Activated naive CD4-positive, alpha-beta T cell (primary cell): ENCODE measurements at regions not wholly inside any gene's neighbourhood (a gene's known extent, or its start where the extent isn't known, plus 50 kb on each side); places are given as distances from the start of the nearest gene placed in this dataset.
"Not testable (repeated sequence)": the region's sequence is repeated elsewhere in the genome, so short reads cannot be mapped to it uniquely, and the experiment has no call there.

Source experiments
- DNase-seq, 4 experiments: peaks; one replicate each; lab custom pipeline; 2025; lab: John Stamatoyannopoulos, UW

DNA sequence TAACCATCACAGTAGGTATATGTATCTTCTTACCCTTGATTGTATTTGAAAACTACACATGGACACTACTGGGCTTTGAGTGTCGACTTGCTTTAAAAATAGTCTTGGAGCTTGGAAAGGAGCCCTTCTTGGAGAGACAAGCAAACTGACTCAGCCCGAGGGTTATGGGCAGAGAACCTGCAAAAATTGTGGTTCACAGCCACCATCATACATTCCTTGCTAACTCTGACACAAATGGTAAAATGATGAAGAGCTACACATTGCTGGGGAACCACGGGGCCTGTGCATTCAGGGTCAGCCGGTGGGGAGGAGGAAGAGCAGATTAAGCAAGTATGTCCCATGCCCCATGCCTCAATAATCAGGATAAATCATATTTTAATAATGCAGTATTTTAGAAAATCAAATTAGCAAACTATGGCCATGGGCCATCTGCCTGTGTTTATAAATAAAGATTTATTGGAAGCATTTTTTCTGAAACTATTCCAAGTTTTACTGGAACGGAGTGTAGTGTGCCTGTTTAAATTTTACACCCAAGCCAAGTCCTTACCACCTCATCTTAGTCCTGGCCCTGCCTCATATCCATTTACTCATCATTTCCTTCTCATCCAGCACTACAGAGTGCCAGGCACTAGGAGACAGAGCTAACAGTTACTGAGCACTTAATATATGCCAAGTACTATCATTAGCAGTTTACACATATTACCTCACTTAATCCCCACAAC lies 195.7 kb downstream of the PALM2AKAP2 start:
- no peak for DNase-seq

GRCh38 chr9:109976303-109976702 lies 196.3 kb downstream of the PALM2AKAP2 start:
- DNase-seq = no peak

- DNase-seq = no peak
Observed at GRCh38 chr9:109977521-109977920, 197.5 kb downstream of the PALM2AKAP2 start.

DNA sequence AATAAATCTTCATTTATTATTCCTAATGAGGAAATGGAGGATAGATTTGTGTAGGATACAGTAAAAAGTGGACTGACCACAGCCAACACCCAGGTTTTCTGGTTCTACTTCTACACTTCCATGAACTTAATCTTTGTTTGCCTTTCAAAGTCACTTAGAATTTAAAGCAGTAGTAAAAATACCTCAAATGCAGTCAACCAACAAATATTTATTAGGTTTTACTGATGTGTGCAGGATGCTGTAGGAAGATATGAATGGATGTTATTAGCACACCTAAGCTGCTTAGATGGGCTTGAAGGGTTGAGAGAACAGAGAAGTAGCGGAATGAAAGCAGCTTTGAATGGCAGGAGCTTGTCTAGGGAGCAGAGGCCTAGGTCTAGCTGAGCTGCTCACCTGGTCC lies 201.1 kb downstream of the PALM2AKAP2 start:
- DNase-seq = no peak

DNA sequence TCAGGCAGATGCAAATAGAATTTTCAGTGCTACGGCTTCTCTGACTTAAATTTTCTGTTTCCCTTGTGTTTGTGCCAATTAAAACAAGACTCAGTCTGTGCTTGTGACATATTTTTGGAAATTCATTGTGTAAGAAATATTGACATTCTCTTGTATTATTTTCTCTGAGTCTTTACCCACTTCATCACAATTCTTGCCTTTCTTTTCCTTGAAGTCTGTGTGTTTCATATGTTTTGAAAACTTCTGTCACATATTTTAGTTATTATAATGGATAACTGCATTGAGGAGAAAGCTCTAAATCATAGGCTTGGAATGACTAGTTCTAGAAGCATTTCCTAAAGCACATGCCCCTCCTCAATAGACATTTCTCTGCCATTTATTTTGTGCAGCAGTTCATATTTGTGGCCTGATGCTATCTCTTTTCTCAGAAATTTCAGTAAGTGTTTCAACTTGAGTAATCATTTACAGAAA lies 206.6 kb downstream of the PALM2AKAP2 start:
- DNase-seq = no peak

DNA sequence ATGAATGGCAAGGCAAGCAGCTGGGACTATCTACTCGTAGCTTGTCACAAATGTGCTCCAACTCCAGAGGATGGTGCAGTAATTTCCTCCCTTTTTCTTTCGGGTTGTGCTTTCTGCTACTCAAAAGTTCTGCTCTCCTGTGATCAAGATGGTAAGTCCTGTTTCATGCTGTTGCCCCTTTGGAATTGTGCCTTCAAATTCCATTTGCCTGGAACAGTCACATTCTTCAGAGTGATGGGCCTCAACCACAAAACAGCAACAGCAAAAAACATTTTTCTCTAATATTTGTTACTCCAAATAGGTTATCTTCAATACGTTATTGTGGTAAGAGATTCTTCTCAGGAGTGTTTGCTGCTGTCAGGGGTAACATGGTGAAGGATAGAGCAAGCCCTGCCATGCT lies 209.3 kb downstream of the PALM2AKAP2 start:
- no peak for DNase-seq

GRCh38 chr9:109990541-109990940 lies 210.5 kb downstream of the PALM2AKAP2 start:
- no peak for DNase-seq

DNA sequence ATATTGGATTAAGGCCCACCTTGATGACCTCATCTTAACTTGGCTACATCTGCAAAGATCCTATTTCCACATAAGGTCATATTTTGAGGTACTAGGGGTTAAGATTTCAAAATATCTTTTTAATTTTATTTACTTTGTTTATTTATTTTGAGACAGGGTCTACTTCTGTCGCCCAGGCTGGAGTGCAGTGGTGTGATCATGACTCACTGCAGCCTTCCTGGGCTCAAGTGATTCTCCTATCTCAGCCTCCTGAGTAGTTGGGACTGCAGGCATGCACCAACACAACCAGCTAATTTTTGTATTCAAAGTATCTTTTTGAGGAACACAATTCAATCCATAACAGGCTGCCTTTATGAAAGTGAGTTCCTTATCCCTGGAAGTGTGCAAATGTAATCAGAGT lies 212.3 kb downstream of the PALM2AKAP2 start:
- DNase-seq = no peak

- no peak for DNase-seq
Observed at GRCh38 chr9:109993250-109993978, 213.4 kb downstream of the PALM2AKAP2 start.

- DNase-seq = no peak
Observed at GRCh38 chr9:109994141-109994540, 213.8 kb downstream of the C9orf152 start.

DNA sequence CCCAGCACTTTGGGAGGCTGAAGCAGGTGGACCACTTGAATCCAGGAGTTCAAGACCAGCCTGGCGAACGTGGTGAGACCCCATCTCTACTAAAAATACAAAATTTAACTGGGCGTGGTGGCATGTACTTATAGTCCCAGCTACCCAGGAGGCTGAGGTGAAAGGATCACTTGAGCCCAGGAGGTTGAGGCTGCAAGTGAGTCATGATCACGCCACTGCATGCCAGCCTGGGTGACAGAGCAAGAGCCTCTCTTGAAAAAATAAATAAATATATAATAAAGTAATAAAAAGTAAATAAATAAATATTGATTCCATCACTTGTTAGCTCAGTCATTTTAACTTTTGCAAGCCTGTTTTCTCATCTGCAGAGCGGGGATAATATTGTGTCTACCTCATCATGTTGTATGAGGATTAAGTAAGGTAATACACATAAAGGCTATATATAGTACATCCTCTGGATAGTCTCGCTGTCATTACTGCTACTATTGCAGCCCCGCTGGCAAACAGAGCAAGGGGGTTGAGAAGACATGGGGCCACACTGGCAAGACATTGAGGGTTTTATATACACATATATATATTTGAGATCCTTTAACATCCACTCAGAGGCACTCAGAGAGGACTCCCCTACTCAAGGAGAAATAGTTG lies 210.9 kb downstream of the C9orf152 start:
- no peak for DNase-seq

DNA sequence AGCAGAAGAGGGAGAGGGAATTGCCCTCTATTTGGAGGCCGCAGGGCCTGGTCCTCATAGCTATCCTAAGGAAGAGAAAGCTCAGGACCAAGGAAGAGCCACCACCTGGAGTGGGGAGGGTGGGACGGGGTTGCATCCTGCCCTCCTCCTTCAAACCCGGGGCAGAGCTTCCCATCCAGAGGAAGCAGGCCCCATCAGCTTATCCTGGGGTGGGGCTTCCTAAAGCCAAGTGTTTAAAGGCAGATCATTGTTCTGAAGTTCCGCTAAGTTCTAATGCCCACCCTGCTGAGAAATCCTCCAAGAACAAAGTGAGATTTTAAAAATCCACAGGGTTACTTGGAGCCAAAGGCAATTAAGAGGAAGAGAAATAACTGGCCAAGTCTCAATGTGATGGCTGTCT lies 210.3 kb downstream of the C9orf152 start:
- no peak for DNase-seq

- peak in 1 of 4 experiments; percentile 30 for DNase-seq
Observed at GRCh38 chr9:110005521-110005920, 202.4 kb downstream of the C9orf152 start.

DNA sequence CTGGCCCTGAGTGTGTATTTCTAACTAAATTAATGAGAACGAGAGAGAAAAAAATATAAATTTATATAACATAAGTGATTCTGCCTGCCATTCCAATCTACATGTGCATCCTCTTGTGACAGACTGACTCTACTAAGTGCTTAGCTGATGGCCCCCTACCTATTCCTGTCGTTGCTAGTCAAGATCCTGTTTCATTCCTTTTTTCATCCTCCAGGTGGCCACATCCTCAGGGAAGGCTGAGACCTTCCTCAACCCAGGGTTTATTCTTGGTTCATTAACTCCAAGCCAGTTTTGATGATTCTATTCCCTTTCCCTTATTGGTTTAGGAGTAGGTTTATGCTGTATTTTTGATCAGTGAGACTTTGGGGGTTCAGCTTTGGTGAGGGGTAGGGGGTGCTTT lies 201.3 kb downstream of the C9orf152 start:
- no peak for DNase-seq

DNA sequence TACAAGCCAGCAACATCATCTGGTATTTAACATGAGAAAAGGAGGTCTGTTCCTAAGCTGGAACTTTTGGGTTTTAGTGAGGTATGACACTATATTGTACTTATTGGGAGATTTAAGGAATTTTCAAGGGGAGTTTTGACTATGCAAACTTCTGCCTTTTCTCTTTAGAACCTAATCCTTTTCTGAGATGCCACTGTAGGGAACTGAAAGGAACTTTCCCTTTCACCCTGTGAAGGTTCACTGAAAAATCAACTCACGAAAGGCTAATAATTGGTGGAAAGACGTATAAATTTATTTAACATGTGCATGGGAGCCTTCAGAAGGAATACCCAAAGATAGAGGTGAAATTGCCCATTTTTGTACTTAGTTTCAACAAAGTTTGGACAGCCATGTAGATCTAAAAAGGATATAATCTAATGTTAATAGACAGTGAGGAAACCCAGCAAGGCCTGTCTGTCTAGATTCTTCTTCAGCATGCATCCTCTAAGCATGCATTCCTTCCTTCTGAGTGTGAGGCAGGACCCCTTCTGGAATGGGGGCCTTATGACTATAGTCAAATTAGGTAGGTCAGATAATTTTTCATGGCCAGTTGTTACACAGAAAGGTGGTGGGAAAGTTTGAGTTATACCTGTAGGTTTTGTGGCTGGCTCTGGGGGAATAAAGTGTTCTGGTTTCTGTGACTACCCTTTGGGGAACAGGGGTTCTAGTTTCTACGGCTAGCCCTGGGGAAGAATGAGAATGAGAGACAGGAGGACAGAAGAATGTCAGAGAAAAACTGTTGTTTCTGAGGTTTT lies 200.3 kb downstream of the C9orf152 start:
- DNase-seq = no peak

GRCh38 chr9:110008663-110009062 lies 199.3 kb downstream of the C9orf152 start:
- no peak for DNase-seq

DNA sequence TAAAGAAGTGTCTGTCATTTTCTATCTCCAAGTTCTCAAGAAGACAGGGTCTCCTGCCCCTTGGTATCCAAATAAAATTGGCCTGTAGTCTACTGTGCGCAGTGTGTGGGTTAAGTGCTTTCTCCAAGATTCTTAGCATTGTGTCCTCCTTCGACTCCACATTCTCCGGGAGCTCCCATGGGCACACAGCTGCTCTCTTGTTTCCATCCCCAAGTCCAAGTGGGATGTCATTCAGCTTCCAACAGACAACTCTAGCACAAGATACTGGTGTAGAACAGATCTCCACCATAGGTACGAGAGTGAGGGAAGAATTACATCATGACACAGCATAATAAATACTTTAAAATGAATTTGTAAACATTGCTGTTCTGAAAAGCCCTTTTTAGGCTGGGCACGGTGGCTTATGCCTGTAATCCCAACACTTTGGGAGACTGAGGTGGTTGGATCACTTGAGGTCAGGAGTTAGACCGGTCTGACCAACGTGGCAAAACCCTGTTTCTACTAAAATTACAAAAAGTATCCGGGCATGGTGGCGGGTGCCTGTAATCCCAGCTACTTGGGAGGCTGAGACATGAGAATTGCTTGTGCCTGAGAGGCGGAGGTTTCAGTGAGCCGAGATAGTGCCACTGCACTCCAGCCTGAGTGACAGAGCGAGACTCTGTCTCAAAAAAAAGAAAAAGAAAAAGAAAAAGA lies 196.2 kb downstream of the C9orf152 start:
- DNase-seq = no peak

DNA sequence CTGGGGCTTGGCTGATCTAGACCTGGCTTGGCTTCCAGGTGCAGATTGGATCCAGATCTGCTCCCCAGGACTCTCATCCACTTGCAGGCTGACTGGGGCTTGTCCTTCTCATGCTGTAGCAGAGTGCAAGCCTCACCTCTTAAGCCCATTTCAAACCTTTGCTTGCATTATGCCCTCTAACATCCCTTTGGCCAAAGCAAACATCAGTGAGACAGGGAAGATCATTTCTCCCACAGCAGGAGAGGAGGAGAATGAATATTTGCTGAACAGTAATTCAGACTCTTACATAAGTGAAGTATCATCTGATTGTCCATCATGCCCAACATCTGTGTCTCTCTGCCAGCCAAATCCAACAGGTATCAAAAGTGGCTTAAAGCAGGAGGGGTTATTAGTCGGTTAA lies 194.9 kb downstream of the C9orf152 start:
- no peak for DNase-seq

DNA sequence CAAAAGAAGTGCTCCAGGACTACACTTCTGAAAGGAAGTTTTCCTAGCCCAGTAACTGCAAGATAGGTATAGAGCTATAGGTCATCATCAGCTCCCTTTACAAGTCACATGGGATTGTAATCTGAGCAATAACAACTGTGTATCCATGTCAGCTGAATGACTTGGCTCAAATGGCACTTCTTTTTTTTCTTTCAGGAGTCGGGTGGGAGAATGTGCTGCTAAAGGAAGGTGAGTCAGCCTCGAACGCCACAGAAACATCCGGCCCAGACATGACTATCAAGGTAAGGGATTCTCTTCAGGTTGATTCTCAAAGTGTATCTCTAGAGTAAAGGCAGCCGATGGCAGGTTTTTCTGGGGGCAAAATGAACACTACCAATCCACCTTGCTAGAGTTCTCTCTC lies 192.2 kb downstream of the C9orf152 start:
- DNase-seq = no peak

GRCh38 chr9:110016340-110016739 lies 191.6 kb downstream of the C9orf152 start:
- no peak for DNase-seq

- DNase-seq = not testable (repeated sequence)
Observed at GRCh38 chr9:110020216-110020615, 187.7 kb downstream of the C9orf152 start.

GRCh38 chr9:110021891-110022290 lies 186.1 kb downstream of the C9orf152 start:
- DNase-seq = no peak
